Mucosa of rectum (tissue), 2 donors: ENCODE measurements at regions not wholly inside any gene's neighbourhood (a gene's known extent, or its start where the extent isn't known, plus 50 kb on each side); places are given as distances from the start of the nearest gene placed in this dataset.

ENCODE experiments used
- H3K27ac ChIP-seq, 2 donors: one replicate each; pipeline ENCODE4 v1.7.0; 2013; ENCODE audit warnings: inconsistent platforms in 2 of 2, low read depth in 2 of 2, low read length in 2 of 2
- H3K27me3 ChIP-seq, 2 donors: one replicate each; pipeline ENCODE4 v1.7.0; 2013; ENCODE audit warnings: low read length in 2 of 2; ENCODE audit not compliant: control insufficient read depth in 2 of 2, insufficient read depth in 2 of 2
- H3K36me3 ChIP-seq, 2 donors: one replicate each; pipeline ENCODE4 v1.7.0; 2013; ENCODE audit warnings: low read length in 2 of 2; ENCODE audit not compliant: control insufficient read depth in 2 of 2, insufficient read depth in 2 of 2
- H3K4me1 ChIP-seq, 2 donors: one replicate each; pipeline ENCODE4 v1.7.0; 2013; ENCODE audit warnings: low read length in 2 of 2, mild to moderate bottlenecking in 1 of 2; ENCODE audit not compliant: control insufficient read depth in 2 of 2, insufficient read depth in 2 of 2
- H3K4me3 ChIP-seq, 2 donors: one replicate each; pipeline ENCODE4 v1.7.0; 2013; ENCODE audit warnings: low read length in 2 of 2
- H3K9ac ChIP-seq, 2 donors: one replicate each; pipeline ENCODE4 v1.7.0; 2013; ENCODE audit warnings: low read length in 2 of 2, low read depth in 1 of 2, mild to moderate bottlenecking in 1 of 2
- H3K9me3 ChIP-seq, 2 donors: one replicate each; pipeline ENCODE4 v1.7.0; 2013; ENCODE audit warnings: low read length in 2 of 2; ENCODE audit not compliant: control insufficient read depth in 2 of 2
- donor health status: healthy.
- donor health status: Normal muscosa, but diverticular disease.

DNA sequence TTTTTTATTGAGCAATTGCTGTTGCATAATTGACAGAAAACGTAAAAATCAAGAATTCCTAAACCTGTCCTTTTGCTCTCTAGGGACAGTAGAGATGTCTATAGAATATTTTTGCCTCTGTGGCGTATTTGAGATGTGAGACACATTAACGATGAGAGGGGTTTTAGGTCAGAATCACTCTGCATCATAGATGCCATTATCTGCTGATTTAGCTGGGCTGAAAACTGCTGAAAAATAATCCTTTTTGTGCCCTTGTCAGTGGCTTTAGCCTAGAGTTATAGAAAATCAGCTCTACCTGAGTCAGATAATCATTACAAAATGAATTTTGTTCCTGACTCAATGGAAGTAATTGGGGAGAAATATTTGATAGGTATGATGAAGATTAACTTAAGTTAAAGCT lies 767.8 kb upstream of the TENM3 start:
- no peaks in the 10 kb centered on the region for H3K9me3 ChIP-seq
- no peaks in the 10 kb centered on the region for H3K27me3 ChIP-seq
- H3K4me3 ChIP-seq = no peak overlapping the region
- no peak overlapping the region for H3K27ac ChIP-seq
- no peaks in the 10 kb centered on the region for H3K36me3 ChIP-seq
- H3K4me1 ChIP-seq = no peaks in the 10 kb centered on the region
- H3K9ac ChIP-seq = no peak overlapping the region

- Histone ChIP-seq H3K27ac (no peak overlapping the region), H3K9me3 (no peaks in the 10 kb centered on the region), H3K9ac (no peak overlapping the region), H3K36me3 (no peaks in the 10 kb centered on the region), H3K27me3 (no peaks in the 10 kb centered on the region), H3K4me1 (no peaks in the 10 kb centered on the region), H3K4me3 (no peak overlapping the region)
These were observed 767.3 kb upstream of the TENM3 start for GRCh38 chr4:181475781-181476507.

- Histone ChIP-seq H3K4me3 (no peak overlapping the region), H3K27me3 (no peaks in the 10 kb centered on the region), H3K9ac (no peak overlapping the region), H3K36me3 (no peaks in the 10 kb centered on the region), H3K4me1 (no peaks in the 10 kb centered on the region), H3K9me3 (no peaks in the 10 kb centered on the region), H3K27ac (no peak overlapping the region)
These were observed 766.7 kb upstream of the TENM3 start for GRCh38 chr4:181476508-181476890.

DNA sequence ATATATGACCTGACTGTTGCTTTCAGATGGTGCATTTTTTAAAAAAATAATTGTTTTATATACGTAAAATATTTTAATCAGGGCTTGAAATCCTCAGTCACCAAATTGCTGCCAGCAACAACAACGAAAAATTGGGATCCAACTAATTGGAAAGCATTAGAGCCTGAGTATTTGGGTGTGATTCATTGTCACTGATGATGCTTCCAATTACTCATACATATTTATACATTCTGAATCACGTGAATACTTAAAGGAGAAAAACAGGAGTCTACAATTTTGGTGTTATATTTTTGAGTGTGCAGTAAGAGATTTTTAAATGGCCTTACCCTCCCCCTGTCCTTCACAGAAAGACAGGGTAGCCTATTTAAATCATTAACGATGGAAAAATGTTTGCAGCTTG lies 765.6 kb upstream of the TENM3 start:
- H3K4me1 ChIP-seq = no peaks in the 10 kb centered on the region

DNA sequence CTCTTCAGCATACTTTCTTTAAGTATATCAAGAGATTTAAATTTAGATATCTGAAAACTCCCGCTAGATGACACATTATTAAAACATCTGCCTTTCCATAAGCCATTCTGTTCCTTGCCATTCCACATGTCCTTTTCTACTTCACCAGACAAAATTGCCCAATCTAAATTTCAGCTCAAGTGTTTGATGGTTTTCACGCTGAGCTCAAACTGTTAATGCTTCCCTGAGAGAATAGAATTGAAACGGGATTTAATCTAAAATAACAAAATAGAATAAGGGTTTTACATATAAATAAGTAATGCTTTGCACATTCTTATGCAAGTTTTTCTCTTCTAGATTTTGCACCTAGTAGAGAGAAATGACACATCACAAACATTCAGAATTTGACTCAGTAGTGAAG lies 764.5 kb upstream of the TENM3 start:
- H3K36me3 ChIP-seq = no peaks in the 10 kb centered on the region
- H3K27ac ChIP-seq = no peak overlapping the region
- H3K4me1 ChIP-seq = no peaks in the 10 kb centered on the region
- no peak overlapping the region for H3K4me3 ChIP-seq
- no peak overlapping the region for H3K9ac ChIP-seq
- H3K9me3 ChIP-seq = no peaks in the 10 kb centered on the region
- H3K27me3 ChIP-seq = no peaks in the 10 kb centered on the region

More for the DNA sequence above, 765.6 kb upstream of the TENM3 start:
- Histone ChIP-seq H3K27me3 (no peaks in the 10 kb centered on the region), H3K4me3 (no peak overlapping the region), H3K9me3 (no peaks in the 10 kb centered on the region), H3K36me3 (no peaks in the 10 kb centered on the region), H3K27ac (no peak overlapping the region), H3K9ac (no peak overlapping the region)

DNA sequence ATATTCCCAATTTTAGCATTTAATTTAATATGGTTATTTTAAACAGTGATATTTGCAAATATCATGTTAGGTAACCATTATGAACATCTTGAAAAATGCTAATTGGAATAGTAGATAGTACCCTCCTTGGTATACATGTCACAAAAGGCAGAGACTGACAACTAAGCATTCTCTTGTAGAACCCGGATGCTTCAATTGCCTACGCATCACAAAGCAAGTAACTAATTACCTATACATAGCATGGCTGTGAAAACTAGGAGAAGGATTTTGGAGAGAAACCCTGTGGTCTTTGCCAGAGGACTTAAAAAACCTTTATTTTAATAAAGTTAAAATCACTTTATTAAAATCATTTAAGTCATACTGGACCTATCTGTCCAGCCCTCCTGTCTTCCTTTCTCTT lies 764.1 kb upstream of the TENM3 start:
- Histone ChIP-seq H3K36me3 (no peaks in the 10 kb centered on the region), H3K9me3 (no peaks in the 10 kb centered on the region), H3K9ac (no peak overlapping the region)

GRCh38 chr4:181484396-181484795 lies 758.8 kb upstream of the TENM3 start:
- no peaks in the 10 kb centered on the region for H3K27me3 ChIP-seq
- no peaks in the 10 kb centered on the region for H3K4me1 ChIP-seq
- H3K36me3 ChIP-seq = no peaks in the 10 kb centered on the region
- no peak overlapping the region for H3K4me3 ChIP-seq
- no peaks in the 10 kb centered on the region for H3K9me3 ChIP-seq
- H3K9ac ChIP-seq = no peak overlapping the region
- no peak overlapping the region for H3K27ac ChIP-seq

More for the DNA sequence above, 764.1 kb upstream of the TENM3 start:
- Histone ChIP-seq H3K4me1 (no peaks in the 10 kb centered on the region), H3K27me3 (no peaks in the 10 kb centered on the region), H3K27ac (no peak overlapping the region), H3K4me3 (no peak overlapping the region)

DNA sequence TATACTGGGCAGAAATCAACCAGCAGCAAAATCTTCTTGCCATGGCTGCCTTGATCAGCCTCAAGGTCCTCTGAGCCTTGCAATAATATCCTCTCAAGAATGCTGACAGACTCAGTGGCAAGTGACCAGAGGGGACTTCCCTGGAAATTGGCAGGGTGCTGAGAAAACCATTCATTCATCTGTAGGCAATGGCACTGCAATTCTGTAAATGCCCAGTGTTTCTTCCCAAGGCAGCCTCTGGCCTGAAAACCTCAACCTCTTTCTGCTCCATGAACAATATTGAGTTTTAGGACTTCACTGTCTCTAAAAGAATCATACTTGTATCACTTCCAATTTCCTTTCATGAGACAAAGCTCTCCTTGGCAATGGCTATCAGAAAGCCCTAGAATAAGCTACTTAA lies 754.3 kb upstream of the TENM3 start:
- H3K9me3 ChIP-seq = no peaks in the 10 kb centered on the region
- no peak overlapping the region for H3K27ac ChIP-seq
- H3K9ac ChIP-seq = no peak overlapping the region
- H3K27me3 ChIP-seq = no peaks in the 10 kb centered on the region
- H3K36me3 ChIP-seq = no peaks in the 10 kb centered on the region
- no peak overlapping the region for H3K4me3 ChIP-seq
- no peaks in the 10 kb centered on the region for H3K4me1 ChIP-seq

- Histone ChIP-seq H3K4me1 (no peaks in the 10 kb centered on the region), H3K9ac (no peak overlapping the region), H3K36me3 (no peaks in the 10 kb centered on the region), H3K4me3 (no peak overlapping the region), H3K9me3 (no peaks in the 10 kb centered on the region), H3K27ac (no peak overlapping the region), H3K27me3 (no peaks in the 10 kb centered on the region)
These were observed 745.1 kb upstream of the TENM3 start for GRCh38 chr4:181498148-181498547.

DNA sequence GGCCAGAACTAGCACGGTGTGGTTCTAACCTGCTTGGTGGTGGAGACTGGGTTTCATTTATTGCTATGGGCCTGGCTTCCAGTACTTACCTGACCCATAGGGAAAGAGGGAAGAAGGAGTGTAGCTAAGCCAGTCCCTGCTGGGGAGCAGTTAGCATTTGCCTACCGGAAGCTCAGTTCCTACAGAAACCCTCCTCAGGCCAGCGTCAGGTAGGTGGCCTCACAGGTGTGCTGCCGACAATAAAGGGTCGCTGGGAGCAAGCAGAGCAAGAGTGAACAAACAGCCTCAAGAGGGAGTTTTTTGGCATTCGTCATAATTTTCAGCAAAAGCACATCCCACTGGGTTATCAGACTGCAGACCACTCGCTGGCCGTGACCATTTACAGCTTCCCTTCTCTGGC lies 740.6 kb upstream of the TENM3 start:
- Histone ChIP-seq H3K4me3 (no peak overlapping the region), H3K36me3 (no peaks in the 10 kb centered on the region), H3K9ac (no peak overlapping the region), H3K27ac (no peak overlapping the region), H3K27me3 (peaks cover 0 to 4% of the 10 kb centered on the region in 2 donors), H3K9me3 (no peaks in the 10 kb centered on the region), H3K4me1 (no peaks in the 10 kb centered on the region)
